CD14-positive monocyte (primary cell): ENCODE measurements at regions not wholly inside any gene's neighbourhood (a gene's known extent, or its start where the extent isn't known, plus 50 kb on each side); places are given as distances from the start of the nearest gene placed in this dataset.

ENCODE experiments used
- DNase-seq, 3 donors: peaks; one replicate each; pipeline ENCODE4 v3.0.0-alpha.2; 2011 to 2022
- H2AFZ ChIP-seq: 2 replicates; pipeline ENCODE4 v1.6.0; 2012; ENCODE audit warnings: mild to moderate bottlenecking, low read depth, low read length, inconsistent platforms; ENCODE audit not compliant: insufficient read depth, poor library complexity, severe bottlenecking
- H3K27ac ChIP-seq, 2 donors: 1 replicate in 1 of 2; 2 replicates in 1 of 2; pipeline ENCODE4 v1.5.1; 2012 to 2013; ENCODE audit warnings: low read length in 2 of 2, control low read depth in 1 of 2, inconsistent platforms in 1 of 2, low read depth in 1 of 2, mild to moderate bottlenecking in 1 of 2
- H3K27me3 ChIP-seq, 2 donors: one replicate each; pipeline versions ENCODE4 v1.6.0 to v1.6.1; 2011 to 2013; ENCODE audit warnings: low read length in 2 of 2; ENCODE audit not compliant: control insufficient read depth in 2 of 2, insufficient read depth in 2 of 2
- H3K36me3 ChIP-seq, 2 donors: replicated peaks in 1 of 2; 1 replicate in 1 of 2; 2 replicates in 1 of 2; pipeline versions ENCODE4 v1.5.1 to v1.6.1; 2012 to 2013; ENCODE audit warnings: low read length in 2 of 2, control low read depth in 1 of 2, inconsistent platforms in 1 of 2, mild to moderate bottlenecking in 1 of 2; ENCODE audit not compliant: insufficient read depth in 2 of 2, control insufficient read depth in 1 of 2
- H3K4me1 ChIP-seq, 2 donors: 1 replicate in 1 of 2; 2 replicates in 1 of 2; pipeline versions ENCODE4 v1.5.1 to v1.6.1; 2012 to 2013; ENCODE audit warnings: low read length in 2 of 2, control low read depth in 1 of 2, inconsistent platforms in 1 of 2, mild to moderate bottlenecking in 1 of 2, moderate library complexity in 1 of 2; ENCODE audit not compliant: insufficient read depth in 2 of 2, control insufficient read depth in 1 of 2
- H3K4me2 ChIP-seq: replicated peaks from 2 replicates; pipeline ENCODE3; 2012; ENCODE audit warnings: low read length, moderate library complexity, mild to moderate bottlenecking; ENCODE audit not compliant: poor library complexity, severe bottlenecking; ENCODE audit errors: extremely low read depth
- H3K4me3 ChIP-seq, 3 experiments: fragments of 200-600 bp in 1 of 3; sonication (generic) in 1 of 3; replicated peaks in 1 of 3; 1 replicate in 2 of 3; 2 replicates in 1 of 3; pipeline ENCODE4 v1.5.1; 2011 to 2013; ENCODE audit warnings: low read length in 3 of 3, mild to moderate bottlenecking in 3 of 3, control low read depth in 2 of 3, low read depth in 2 of 3, inconsistent platforms in 1 of 3, moderate library complexity in 1 of 3
- H3K79me2 ChIP-seq: 2 replicates; pipeline ENCODE4 v1.6.0; 2012; ENCODE audit warnings: mild to moderate bottlenecking, control low read depth, inconsistent platforms, low read length, moderate library complexity; ENCODE audit not compliant: insufficient read depth
- H3K9ac ChIP-seq: 2 replicates; pipeline ENCODE4 v1.6.0; 2017; ENCODE audit warnings: low read length, mild to moderate bottlenecking; ENCODE audit not compliant: insufficient read depth, poor library complexity, severe bottlenecking
- H3K9me3 ChIP-seq, 2 donors: replicated peaks in 1 of 2; 1 replicate in 1 of 2; 2 replicates in 1 of 2; pipeline versions ENCODE4 v1.5.1 to v1.6.1; 2012 to 2013; ENCODE audit warnings: low read length in 2 of 2, control low read depth in 1 of 2; ENCODE audit not compliant: control insufficient read depth in 1 of 2, insufficient read depth in 1 of 2
- H4K20me1 ChIP-seq: 2 replicates; pipeline ENCODE4 v1.6.0; 2012; ENCODE audit warnings: mild to moderate bottlenecking, low read length, control low read depth, moderate library complexity; ENCODE audit not compliant: insufficient read depth
- H3K27ac Mint-ChIP-seq, 7 donors: one replicate each; pipeline ENCODE4 v1.8.0; 2020; ENCODE audit warnings: mild to moderate bottlenecking in 7 of 7, mixed read lengths in 7 of 7, moderate library complexity in 6 of 7, inconsistent platforms in 2 of 7
- H3K27me3 Mint-ChIP-seq, 3 donors: one replicate each; pipeline ENCODE4 v1.8.0; 2021 to 2022; ENCODE audit warnings: low read depth in 3 of 3, mild to moderate bottlenecking in 3 of 3, mixed read lengths in 3 of 3, moderate library complexity in 3 of 3, inconsistent platforms in 1 of 3
- H3K36me3 Mint-ChIP-seq, 2 donors: one replicate each; pipeline ENCODE4 v1.8.0; 2020; ENCODE audit warnings: mixed read lengths in 2 of 2, inconsistent platforms in 1 of 2, mild to moderate bottlenecking in 1 of 2
- H3K4me1 Mint-ChIP-seq: one replicate; pipeline ENCODE4 v1.8.0; 2020; ENCODE audit warnings: mild to moderate bottlenecking, mixed read lengths
- H3K4me3 Mint-ChIP-seq, 2 donors: one replicate each; pipeline ENCODE4 v1.8.0; 2020; ENCODE audit warnings: mild to moderate bottlenecking in 2 of 2, mixed read lengths in 2 of 2, moderate library complexity in 1 of 2
- H3K9me3 Mint-ChIP-seq, 7 donors: one replicate each; pipeline ENCODE4 v1.8.0; 2020 to 2022; ENCODE audit warnings: mixed read lengths in 7 of 7, mild to moderate bottlenecking in 6 of 7, moderate library complexity in 6 of 7, inconsistent platforms in 2 of 7
- WGBS: methylation state at CpG from one replicate; pipeline ENCODE4 v1.1.5; 2013; ENCODE audit warnings: missing lambda C conversion rate; ENCODE audit not compliant: insufficient coverage; 5-methylcytosine and 5-hydroxymethylcytosine counted together
- intact Hi-C, 2 donors: fragments of 100-400 bp; cut with micrococcal nuclease; formaldehyde crosslinking; loops; one replicate each; pipeline versions ENCODE4 v1.15.0 to v1.15.1; 2023
- TF ChIP-seq, protein P1 (sequence below): fragments of 200-600 bp; IDR thresholded peaks from one replicate; pipeline ENCODE4 v1.8.0; 2022; ENCODE audit warnings: antibody characterized with exemption, mild to moderate bottlenecking

DNA sequence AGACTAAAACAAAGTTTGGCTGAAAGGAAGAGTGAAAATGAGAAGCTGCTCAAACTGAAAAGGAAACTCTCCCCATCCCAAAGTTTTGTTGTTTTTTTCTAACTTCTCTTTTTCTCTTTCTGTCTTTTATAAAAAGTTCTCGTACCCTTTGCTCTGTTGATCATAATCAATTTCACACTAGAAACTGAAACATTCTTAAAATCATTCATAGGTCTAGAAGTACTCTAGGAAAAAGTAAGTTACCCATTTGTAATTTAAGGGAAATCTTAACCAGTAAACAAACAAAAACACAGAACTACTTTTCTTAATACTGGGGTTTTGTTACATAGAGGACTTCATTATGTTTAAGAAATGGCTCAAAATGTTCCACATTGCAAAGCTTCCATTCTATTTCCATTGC is 339.8 kb downstream of the SEMA3D start:
- Mint-ChIP-seq H3K9me3 (peaks cover 0 to 13% (median 4%) of the 10 kb centered on the region in 7 donors), H3K27ac (no peak overlapping the region), H3K36me3 (no peaks in the 10 kb centered on the region), H3K27me3 (peaks cover 0 to 1% (median 0%) of the 10 kb centered on the region in 3 donors), H3K4me1 (peaks cover 7% of the 10 kb centered on the region), H3K4me3 (no peak overlapping the region)
- Histone ChIP-seq H3K36me3 (no peaks in the 10 kb centered on the region), H2AFZ (no peak overlapping the region), H3K27ac (no peak overlapping the region), H3K9me3 (peaks cover 0 to 3% of the 10 kb centered on the region in 2 donors), H3K4me1 (no peaks in the 10 kb centered on the region), H3K4me2 (no peak overlapping the region), H3K9ac (no peak overlapping the region), H3K27me3 (no peaks in the 10 kb centered on the region), H3K4me3 (no peak overlapping the region), H4K20me1 (no peaks in the 10 kb centered on the region), H3K79me2 (no peaks in the 10 kb centered on the region)
- DNase-seq = no peak
- TF ChIP-seq, protein P1, sequence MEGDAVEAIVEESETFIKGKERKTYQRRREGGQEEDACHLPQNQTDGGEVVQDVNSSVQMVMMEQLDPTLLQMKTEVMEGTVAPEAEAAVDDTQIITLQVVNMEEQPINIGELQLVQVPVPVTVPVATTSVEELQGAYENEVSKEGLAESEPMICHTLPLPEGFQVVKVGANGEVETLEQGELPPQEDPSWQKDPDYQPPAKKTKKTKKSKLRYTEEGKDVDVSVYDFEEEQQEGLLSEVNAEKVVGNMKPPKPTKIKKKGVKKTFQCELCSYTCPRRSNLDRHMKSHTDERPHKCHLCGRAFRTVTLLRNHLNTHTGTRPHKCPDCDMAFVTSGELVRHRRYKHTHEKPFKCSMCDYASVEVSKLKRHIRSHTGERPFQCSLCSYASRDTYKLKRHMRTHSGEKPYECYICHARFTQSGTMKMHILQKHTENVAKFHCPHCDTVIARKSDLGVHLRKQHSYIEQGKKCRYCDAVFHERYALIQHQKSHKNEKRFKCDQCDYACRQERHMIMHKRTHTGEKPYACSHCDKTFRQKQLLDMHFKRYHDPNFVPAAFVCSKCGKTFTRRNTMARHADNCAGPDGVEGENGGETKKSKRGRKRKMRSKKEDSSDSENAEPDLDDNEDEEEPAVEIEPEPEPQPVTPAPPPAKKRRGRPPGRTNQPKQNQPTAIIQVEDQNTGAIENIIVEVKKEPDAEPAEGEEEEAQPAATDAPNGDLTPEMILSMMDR = no peak
- no CpG with 5 or more reads among the region's 1 CpG for WGBS
- intact Hi-C loops = no loop called here

DNA sequence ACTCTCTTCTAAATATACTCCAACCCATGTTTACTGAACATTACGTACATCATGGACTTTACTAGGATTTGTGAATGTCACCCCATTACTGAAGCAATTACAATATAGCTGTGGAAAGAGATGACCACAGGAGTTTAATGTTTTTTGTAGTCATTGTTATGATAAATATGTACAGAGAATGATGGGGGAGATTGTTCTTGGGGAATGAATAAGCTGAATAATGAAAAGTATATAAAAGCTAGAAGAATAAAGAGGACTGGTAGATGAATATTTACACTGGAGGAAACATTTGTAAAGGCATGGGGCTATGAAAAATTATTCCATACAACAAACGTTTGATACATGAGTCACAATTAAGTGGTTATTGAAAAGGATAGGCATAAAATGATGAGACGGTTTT is 340.9 kb downstream of the SEMA3D start:
- H3K9me3 Mint-ChIP-seq = peaks cover 0 to 13% (median 4%) of the 10 kb centered on the region in 7 donors
- no peaks in the 10 kb centered on the region for H3K4me1 ChIP-seq
- H3K4me3 ChIP-seq = no peak overlapping the region
- H3K36me3 ChIP-seq = no peaks in the 10 kb centered on the region
- no peak for DNase-seq
- H3K9me3 ChIP-seq = peaks cover 0 to 3% of the 10 kb centered on the region in 2 donors
- no peaks in the 10 kb centered on the region for H3K79me2 ChIP-seq
- no CpG with 5 or more reads among the region's 3 CpGs for WGBS
- peaks cover 0 to 1% (median 0%) of the 10 kb centered on the region in 3 donors for H3K27me3 Mint-ChIP-seq
- H3K27ac ChIP-seq = no peak overlapping the region
- no peak overlapping the region for H3K4me2 ChIP-seq
- H3K27me3 ChIP-seq = no peaks in the 10 kb centered on the region
- TF ChIP-seq, protein P1 = no peak
- intact Hi-C loops = no loop called here
- no peak overlapping the region for H3K27ac Mint-ChIP-seq
- no peaks in the 10 kb centered on the region for H4K20me1 ChIP-seq
- no peak overlapping the region for H3K9ac ChIP-seq
- H3K4me1 Mint-ChIP-seq = peaks cover 7% of the 10 kb centered on the region
- H2AFZ ChIP-seq = no peak overlapping the region
- H3K36me3 Mint-ChIP-seq = no peaks in the 10 kb centered on the region
- no peak overlapping the region for H3K4me3 Mint-ChIP-seq
